Trophoblast cell (in vitro differentiated cells and primary cell): ENCODE measurements at regions not wholly inside any gene's neighbourhood (a gene's known extent, or its start where the extent isn't known, plus 50 kb on each side); places are given as distances from the start of the nearest gene placed in this dataset.
"Not testable (repeated sequence)": the region's sequence is repeated elsewhere in the genome, so short reads cannot be mapped to it uniquely, and the experiment has no call there.

Experiments used
- DNase-seq, 2 donors: peaks; one replicate each; pipeline ENCODE4 v3.0.0-alpha.2; 2016
- H2AFZ ChIP-seq: 2 replicates; pipeline ENCODE4 v1.6.1; 2013; ENCODE audit warnings: low read length, moderate library complexity, mild to moderate bottlenecking; ENCODE audit not compliant: insufficient read depth, poor library complexity
- H2AK5ac ChIP-seq: 2 replicates; pipeline ENCODE4 v1.6.1; 2013; ENCODE audit warnings: mild to moderate bottlenecking, low read length
- H2BK120ac ChIP-seq: 2 replicates; pipeline ENCODE4 v1.6.1; 2013; ENCODE audit warnings: low read length, mild to moderate bottlenecking, moderate library complexity; ENCODE audit not compliant: insufficient read depth, poor library complexity
- H2BK12ac ChIP-seq: 2 replicates; pipeline ENCODE4 v1.6.1; 2013; ENCODE audit warnings: mild to moderate bottlenecking, low read length, moderate library complexity
- H2BK5ac ChIP-seq: 2 replicates; pipeline ENCODE4 v1.6.1; 2013; ENCODE audit warnings: low read length, low read depth, moderate library complexity, mild to moderate bottlenecking; ENCODE audit not compliant: poor library complexity
- H3K14ac ChIP-seq: 2 replicates; pipeline ENCODE4 v1.6.1; 2013; ENCODE audit warnings: mild to moderate bottlenecking, low read length
- H3K18ac ChIP-seq: 2 replicates; pipeline ENCODE4 v1.6.1; 2013; ENCODE audit warnings: mild to moderate bottlenecking, low read length
- H3K23ac ChIP-seq: 2 replicates; pipeline ENCODE4 v1.6.1; 2013; ENCODE audit warnings: low read length
- H3K27ac ChIP-seq: 2 replicates; pipeline ENCODE4 v1.5.1; 2013; ENCODE audit warnings: low read depth, mild to moderate bottlenecking, inconsistent platforms, low read length, moderate library complexity
- H3K27me3 ChIP-seq: 2 replicates; pipeline ENCODE4 v1.6.1; 2013; ENCODE audit warnings: inconsistent platforms, mild to moderate bottlenecking, low read length, moderate library complexity; ENCODE audit not compliant: insufficient read depth
- H3K36me3 ChIP-seq, 2 experiments: 1 replicate in 1 of 2; 2 replicates in 1 of 2; pipeline ENCODE4 v1.6.1; 2013; ENCODE audit warnings: low read length in 2 of 2, mild to moderate bottlenecking in 2 of 2, moderate library complexity in 1 of 2; ENCODE audit not compliant: insufficient read depth in 2 of 2, control insufficient read depth in 1 of 2
- H3K4ac ChIP-seq: 2 replicates; pipeline ENCODE4 v1.6.1; 2013; ENCODE audit warnings: low read depth, mild to moderate bottlenecking, low read length, moderate library complexity
- H3K4me1 ChIP-seq, 2 experiments: 1 replicate in 1 of 2; 2 replicates in 1 of 2; pipeline ENCODE4 v1.6.1; 2013; ENCODE audit warnings: low read length in 2 of 2, mild to moderate bottlenecking in 2 of 2, moderate library complexity in 1 of 2; ENCODE audit not compliant: insufficient read depth in 2 of 2, control insufficient read depth in 1 of 2
- H3K4me2 ChIP-seq: 2 replicates; pipeline ENCODE4 v1.6.1; 2013; ENCODE audit warnings: inconsistent platforms, mild to moderate bottlenecking, low read length, moderate library complexity
- H3K4me3 ChIP-seq: 2 replicates; pipeline ENCODE4 v1.5.1; 2013; ENCODE audit warnings: mild to moderate bottlenecking, low read depth, low read length, inconsistent platforms
- H3K79me1 ChIP-seq: one replicate; pipeline ENCODE4 v1.6.1; 2013; ENCODE audit warnings: low read length
- H3K79me2 ChIP-seq: 2 replicates; pipeline ENCODE4 v1.6.1; 2013; ENCODE audit warnings: low read length, mild to moderate bottlenecking; ENCODE audit not compliant: control insufficient read depth, insufficient read depth, poor library complexity
- H3K9ac ChIP-seq: 2 replicates; pipeline ENCODE4 v1.6.1; 2013; ENCODE audit warnings: mild to moderate bottlenecking, low read length
- H3K9me3 ChIP-seq: 2 replicates; pipeline ENCODE4 v1.6.1; 2013; ENCODE audit warnings: low read depth, mild to moderate bottlenecking, control low read depth, inconsistent platforms, low read length; ENCODE audit not compliant: insufficient read depth
- H4K12ac ChIP-seq: 2 replicates; pipeline ENCODE4 v1.6.1; 2013; ENCODE audit warnings: low read depth, mild to moderate bottlenecking, low read length, moderate library complexity
- H4K8ac ChIP-seq: 2 replicates; pipeline ENCODE4 v1.6.1; 2013; ENCODE audit warnings: low read depth, mild to moderate bottlenecking, low read length, moderate library complexity
- H4K91ac ChIP-seq: one replicate; pipeline ENCODE4 v1.6.1; 2013; ENCODE audit warnings: low read depth, mild to moderate bottlenecking, low read length, moderate library complexity
- WGBS: extraction: QIAGEN DNeasy Blood & Tissue Kit; methylation state at CpG from one replicate; pipeline ENCODE4 v1.1.7; 2013; ENCODE audit warnings: missing lambda C conversion rate; ENCODE audit not compliant: insufficient read length, insufficient coverage; ENCODE audit errors: extremely low coverage; 5-methylcytosine and 5-hydroxymethylcytosine counted together

DNA sequence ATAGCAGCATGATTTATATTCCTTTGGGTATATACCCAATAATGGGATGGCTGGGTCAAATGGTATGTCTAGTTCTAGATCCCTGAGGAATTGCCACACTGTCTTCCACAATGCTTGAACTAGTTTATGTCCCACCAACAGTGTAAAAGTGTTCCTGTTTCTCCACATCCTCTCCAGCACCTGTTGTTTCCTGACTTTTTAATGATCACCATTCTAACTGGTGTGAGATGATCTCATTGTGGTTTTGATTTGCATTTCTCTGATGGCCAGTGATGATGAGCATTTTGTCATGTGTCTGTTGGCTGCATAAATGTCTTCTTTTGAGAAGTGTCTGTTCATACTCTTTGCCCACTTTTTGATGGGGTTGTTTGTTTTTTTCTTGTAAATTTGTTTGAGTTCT, 54.0 kb upstream of the GPR89A start:
- H3K27ac ChIP-seq, H3K79me2 ChIP-seq, H3K4me1 ChIP-seq, H4K8ac ChIP-seq, H4K12ac ChIP-seq, H3K36me3 ChIP-seq, DNase-seq, H2AFZ ChIP-seq, H3K4me2 ChIP-seq, H3K18ac ChIP-seq, H4K91ac ChIP-seq, H2BK120ac ChIP-seq, H3K23ac ChIP-seq, H3K14ac ChIP-seq, H3K9ac ChIP-seq, H2BK5ac ChIP-seq, H3K4ac ChIP-seq, H3K27me3 ChIP-seq, H2BK12ac ChIP-seq, H2AK5ac ChIP-seq, H3K4me3 ChIP-seq, H3K9me3 ChIP-seq, H3K79me1 ChIP-seq: not testable (repeated sequence)

DNA sequence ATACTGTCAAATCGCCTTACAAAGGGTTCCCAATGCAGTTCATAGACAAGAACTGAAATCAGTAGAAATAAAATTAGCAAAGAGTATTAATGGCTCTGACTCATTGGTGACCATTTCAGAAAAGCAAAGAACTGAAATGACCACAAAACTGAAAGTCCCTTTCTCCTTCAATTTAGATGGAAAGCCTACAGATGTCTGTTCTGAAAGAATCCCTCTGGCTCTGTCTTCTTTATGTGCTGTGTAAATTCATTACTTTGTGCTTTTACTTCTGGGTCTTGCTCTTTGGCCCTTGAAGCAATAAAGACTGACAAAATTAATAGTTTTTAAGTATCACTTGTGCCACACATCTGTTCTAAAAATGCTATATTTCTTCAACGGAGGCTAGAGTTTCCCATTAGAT, 62.7 kb upstream of the GPR89A start:
- DNase-seq, result no peak
- H2AFZ ChIP-seq, result no peak overlapping the region
- no peak overlapping the region for H3K18ac ChIP-seq
- no peaks in the 10 kb centered on the region for H3K27me3 ChIP-seq
- no peak overlapping the region for H2AK5ac ChIP-seq
- H3K14ac ChIP-seq, result no peak overlapping the region
- no peaks in the 10 kb centered on the region for H3K79me2 ChIP-seq
- no peak overlapping the region for H3K9ac ChIP-seq
- no peaks in the 10 kb centered on the region for H3K79me1 ChIP-seq
- no peak overlapping the region for H2BK5ac ChIP-seq
- WGBS, result no CpG with 5 or more reads among the region's 2 CpGs
- H2BK120ac ChIP-seq, result no peak overlapping the region
- no peak overlapping the region for H3K23ac ChIP-seq
- H3K9me3 ChIP-seq, result peaks cover 2% of the 10 kb centered on the region
- no peak overlapping the region for H4K12ac ChIP-seq
- H3K36me3 ChIP-seq, result no peaks in the 10 kb centered on the region
- H3K4me1 ChIP-seq, result no peaks in the 10 kb centered on the region
- no peak overlapping the region for H3K4ac ChIP-seq
- H3K27ac ChIP-seq, result no peak overlapping the region
- H4K91ac ChIP-seq, result no peak overlapping the region
- H4K8ac ChIP-seq, result no peak overlapping the region
- H2BK12ac ChIP-seq, result no peak overlapping the region
- H3K4me2 ChIP-seq, result no peak overlapping the region
- H3K4me3 ChIP-seq, result no peak overlapping the region

DNA sequence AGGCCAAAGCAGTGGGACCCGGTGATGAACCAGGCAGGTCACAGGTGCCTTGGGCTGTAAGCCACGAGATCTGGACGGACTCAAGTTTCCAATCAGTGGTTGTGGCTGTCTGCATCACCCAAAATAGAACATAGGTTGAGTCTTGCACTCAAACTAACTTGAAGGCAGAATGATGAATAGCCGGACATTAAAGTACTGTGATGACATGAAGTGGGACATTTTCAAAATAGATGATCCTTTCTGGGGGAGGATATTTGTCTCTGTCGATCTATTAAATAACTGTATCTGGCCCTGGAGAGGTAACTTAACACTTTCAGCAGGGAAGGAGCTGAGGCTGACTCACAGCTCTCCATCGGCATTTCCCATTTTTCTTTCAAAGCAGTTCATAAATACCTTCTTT, 66.1 kb upstream of the GPR89A start:
- H3K14ac ChIP-seq, H3K79me1 ChIP-seq, H4K12ac ChIP-seq, H2AFZ ChIP-seq, H3K4me1 ChIP-seq, H2BK5ac ChIP-seq, H3K18ac ChIP-seq, H3K4me2 ChIP-seq, H3K79me2 ChIP-seq, H3K27me3 ChIP-seq, H3K4ac ChIP-seq, H2BK120ac ChIP-seq, H3K9me3 ChIP-seq, H2AK5ac ChIP-seq, H3K36me3 ChIP-seq, DNase-seq, H3K23ac ChIP-seq, H4K8ac ChIP-seq, H3K9ac ChIP-seq, H3K27ac ChIP-seq, H4K91ac ChIP-seq, H2BK12ac ChIP-seq, H3K4me3 ChIP-seq: not testable (repeated sequence)
- no CpG with 5 or more reads among the region's 6 CpGs for WGBS

DNA sequence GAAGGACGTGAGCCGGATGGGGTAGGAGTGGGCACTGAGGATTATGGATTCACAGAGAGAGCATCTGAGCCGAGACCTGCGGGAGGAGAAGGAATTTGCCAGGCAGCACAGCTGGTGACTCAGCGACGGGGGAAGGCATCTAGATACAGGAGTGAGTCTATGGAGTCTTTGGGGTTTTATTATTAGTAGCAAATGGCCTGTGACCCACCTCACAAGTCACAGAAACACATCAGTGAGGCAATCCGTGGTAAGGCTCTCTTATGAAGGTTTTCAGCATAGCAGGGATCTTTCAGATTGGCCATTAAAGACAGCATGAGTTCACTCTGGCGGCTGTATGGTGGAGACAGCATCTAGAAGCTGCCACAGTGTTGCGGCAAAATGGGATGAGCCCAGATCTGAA, 66.5 kb upstream of the GPR89A start:
- not testable (repeated sequence) for H3K4me3 ChIP-seq, H2AK5ac ChIP-seq, H3K4me2 ChIP-seq, H4K91ac ChIP-seq, H3K4me1 ChIP-seq, H2BK12ac ChIP-seq, H3K36me3 ChIP-seq, H2AFZ ChIP-seq, H3K18ac ChIP-seq, H3K79me2 ChIP-seq, H3K27me3 ChIP-seq, H3K23ac ChIP-seq, H3K14ac ChIP-seq, H3K9ac ChIP-seq, H2BK120ac ChIP-seq, H4K8ac ChIP-seq, H3K4ac ChIP-seq, H3K27ac ChIP-seq, H2BK5ac ChIP-seq, H3K9me3 ChIP-seq, H3K79me1 ChIP-seq, H4K12ac ChIP-seq
- peak in 1 of 2 donors; percentile 4 for DNase-seq
- no CpG with 5 or more reads among the region's 9 CpGs for WGBS
